ENCODE measurements at regions not wholly inside any gene's neighbourhood (a gene's known extent, or its start where the extent isn't known, plus 50 kb on each side); places are given as distances from the start of the nearest gene placed in this dataset.
"Not testable (repeated sequence)": the region's sequence is repeated elsewhere in the genome, so short reads cannot be mapped to it uniquely, and the experiment has no call there.

DNA sequence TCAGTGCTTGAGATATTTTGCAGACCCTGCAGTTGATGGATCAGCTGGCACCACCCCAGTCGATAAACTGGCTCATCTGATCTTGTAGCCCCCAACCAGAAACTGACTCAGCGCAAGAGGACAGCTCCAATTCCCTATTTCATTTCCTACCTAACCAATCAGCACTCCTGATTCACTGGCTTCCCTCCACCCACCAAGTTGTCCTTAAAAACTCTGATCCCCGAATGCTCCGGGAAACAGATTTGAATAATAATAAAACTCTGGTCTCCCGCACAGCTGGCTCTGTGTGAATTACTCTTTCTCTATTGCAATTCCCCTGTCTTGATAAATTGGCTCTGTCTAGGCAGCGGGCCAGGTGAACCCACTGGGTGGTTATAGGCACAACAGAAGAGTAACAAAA lies 289.4 kb upstream of the SYT1 start:
- H3K27me3 Mint-ChIP-seq; H3K36me3 Mint-ChIP-seq (ENCODE audit: low read depth); H3K27ac Mint-ChIP-seq; DNase-seq; H3K9me3 Mint-ChIP-seq; H3K4me1 Mint-ChIP-seq; intact Hi-C loops (cut with micrococcal nuclease); H3K4me3 Mint-ChIP-seq: not testable (repeated sequence)

- intact Hi-C loops (cut with micrococcal nuclease): no loop called here
- Mint-ChIP-seq H3K9me3 (peaks cover 6% of the 10 kb centered on the region), H3K27me3 (no peaks in the 10 kb centered on the region), H3K27ac (no peak overlapping the region), H3K36me3 (ENCODE audit: low read depth) (no peaks in the 10 kb centered on the region), H3K4me3 (no peak overlapping the region), H3K4me1 (no peaks in the 10 kb centered on the region)
- DNase-seq: no peak
Measured at GRCh38 chr12:78579846-78580245, 284.7 kb upstream of the SYT1 start.

GRCh38 chr12:78580296-78580695 lies 284.3 kb upstream of the SYT1 start:
- Mint-ChIP-seq H3K27me3 (no peaks in the 10 kb centered on the region), H3K4me1 (no peaks in the 10 kb centered on the region), H3K36me3 (ENCODE audit: low read depth) (no peaks in the 10 kb centered on the region), H3K27ac (no peak overlapping the region), H3K4me3 (no peak overlapping the region), H3K9me3 (peaks cover 7% of the 10 kb centered on the region)
- DNase-seq: no peak
- intact Hi-C loops (cut with micrococcal nuclease): no loop called here

- Mint-ChIP-seq H3K27me3 (no peaks in the 10 kb centered on the region), H3K4me3 (no peak overlapping the region), H3K9me3 (peaks cover 15% of the 10 kb centered on the region), H3K27ac (no peak overlapping the region), H3K4me1 (no peaks in the 10 kb centered on the region), H3K36me3 (ENCODE audit: low read depth) (no peaks in the 10 kb centered on the region)
- no peak for DNase-seq
- intact Hi-C loops (cut with micrococcal nuclease): no loop called here
Measured at GRCh38 chr12:78584695-78585094, 279.9 kb upstream of the SYT1 start.

DNA sequence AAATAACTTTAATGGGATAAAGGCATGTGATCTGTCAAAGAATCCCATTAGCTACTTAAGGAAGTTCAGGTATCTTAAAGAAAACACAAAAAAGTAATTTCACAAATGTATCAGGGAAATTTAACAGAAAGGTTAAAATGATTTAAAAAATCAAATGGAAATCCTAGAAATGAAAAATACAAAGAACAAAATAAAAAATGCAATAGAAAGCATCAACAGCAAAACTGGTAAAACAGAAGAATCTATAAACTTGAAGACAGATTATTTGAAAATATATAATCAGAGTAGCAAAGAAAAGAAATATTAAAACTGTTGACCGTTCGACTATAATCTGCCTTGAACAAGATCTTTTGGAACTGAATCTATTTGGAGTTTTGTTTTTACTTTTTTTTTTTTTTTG lies 279.4 kb upstream of the SYT1 start:
- peaks cover 15% of the 10 kb centered on the region for H3K9me3 Mint-ChIP-seq
- no peaks in the 10 kb centered on the region for H3K4me1 Mint-ChIP-seq
- intact Hi-C loops (cut with micrococcal nuclease): no loop called here
- no peak for DNase-seq
- no peaks in the 10 kb centered on the region for H3K27me3 Mint-ChIP-seq
- no peak overlapping the region for H3K4me3 Mint-ChIP-seq
- no peak overlapping the region for H3K27ac Mint-ChIP-seq
- no peaks in the 10 kb centered on the region for H3K36me3 Mint-ChIP-seq (ENCODE audit: low read depth)

DNA sequence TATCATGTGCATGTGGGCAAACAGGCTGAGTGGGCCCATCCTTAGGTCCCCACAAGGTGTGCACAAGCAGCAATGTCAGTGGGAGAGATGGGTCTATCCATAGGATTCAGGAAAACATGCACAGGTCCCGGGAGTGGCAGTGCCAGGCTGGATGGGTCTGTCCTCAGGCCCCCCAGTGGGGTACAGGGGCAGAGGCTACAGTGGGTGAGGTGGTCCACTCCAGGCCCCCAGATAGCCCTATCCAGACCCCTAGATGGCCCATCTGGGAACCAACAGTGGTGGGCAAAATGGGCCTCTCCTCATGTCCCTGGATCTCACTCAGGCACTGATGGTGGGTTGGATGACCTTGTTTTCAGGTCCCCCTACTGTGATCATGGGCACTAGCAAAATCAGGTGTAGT lies 277.8 kb upstream of the SYT1 start:
- H3K36me3 Mint-ChIP-seq (ENCODE audit: low read depth): no peaks in the 10 kb centered on the region
- peaks cover 15% of the 10 kb centered on the region for H3K9me3 Mint-ChIP-seq
- no peaks in the 10 kb centered on the region for H3K27me3 Mint-ChIP-seq
- no peak overlapping the region for H3K27ac Mint-ChIP-seq
- no peak overlapping the region for H3K4me3 Mint-ChIP-seq
- intact Hi-C loops (cut with micrococcal nuclease): no loop called here
- H3K4me1 Mint-ChIP-seq: no peaks in the 10 kb centered on the region
- no peak for DNase-seq

DNA sequence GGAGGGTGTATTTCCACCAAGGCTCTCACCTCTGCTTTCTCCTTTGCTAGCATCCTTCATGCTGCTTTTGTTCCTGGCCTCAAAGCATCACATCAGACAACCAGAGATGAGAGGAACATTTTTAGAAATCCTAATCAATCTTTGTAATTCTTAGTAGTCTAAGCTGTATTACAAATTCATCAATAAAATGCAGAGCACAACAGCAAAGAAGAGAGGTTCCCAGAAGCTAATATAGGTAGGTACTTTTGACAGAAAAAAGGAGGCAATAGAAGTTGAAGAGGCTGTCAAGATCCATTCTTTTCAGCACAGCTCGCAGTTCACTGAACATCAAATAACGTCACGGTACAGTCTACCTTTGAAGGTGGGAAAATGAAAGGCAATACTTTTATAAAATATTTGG lies 265.2 kb upstream of the SYT1 start:
- no peak overlapping the region for H3K27ac Mint-ChIP-seq
- peaks cover 13% of the 10 kb centered on the region for H3K9me3 Mint-ChIP-seq
- intact Hi-C loops (cut with micrococcal nuclease): no loop called here
- no peaks in the 10 kb centered on the region for H3K4me1 Mint-ChIP-seq
- no peak for DNase-seq
- H3K36me3 Mint-ChIP-seq (ENCODE audit: low read depth): no peaks in the 10 kb centered on the region
- no peak overlapping the region for H3K4me3 Mint-ChIP-seq
- no peaks in the 10 kb centered on the region for H3K27me3 Mint-ChIP-seq

DNA sequence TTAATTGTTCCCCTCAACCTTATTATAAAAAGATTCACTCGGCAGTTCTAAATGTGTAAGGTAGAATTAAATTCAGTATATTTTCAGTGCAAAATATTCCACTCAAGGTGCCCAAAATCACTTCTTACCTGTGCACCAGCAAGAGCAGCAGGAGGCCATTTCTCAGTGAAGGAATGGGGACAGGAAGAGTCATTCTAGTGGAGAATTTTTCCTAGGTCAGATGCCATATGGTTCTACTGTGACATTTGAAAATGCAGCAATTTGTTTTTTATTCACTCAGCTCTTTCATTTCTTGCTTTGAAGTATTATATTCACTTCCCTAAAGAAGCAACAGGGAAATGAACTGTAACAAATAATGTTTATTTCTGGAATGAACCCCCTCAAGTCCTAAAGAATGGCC lies 264.0 kb upstream of the SYT1 start:
- intact Hi-C loops (cut with micrococcal nuclease): no loop called here
- no peaks in the 10 kb centered on the region for H3K4me1 Mint-ChIP-seq
- no peak for DNase-seq
- H3K27ac Mint-ChIP-seq: no peak overlapping the region
- peaks cover 19% of the 10 kb centered on the region for H3K9me3 Mint-ChIP-seq
- no peak overlapping the region for H3K4me3 Mint-ChIP-seq
- no peaks in the 10 kb centered on the region for H3K36me3 Mint-ChIP-seq (ENCODE audit: low read depth)
- H3K27me3 Mint-ChIP-seq: no peaks in the 10 kb centered on the region

DNA sequence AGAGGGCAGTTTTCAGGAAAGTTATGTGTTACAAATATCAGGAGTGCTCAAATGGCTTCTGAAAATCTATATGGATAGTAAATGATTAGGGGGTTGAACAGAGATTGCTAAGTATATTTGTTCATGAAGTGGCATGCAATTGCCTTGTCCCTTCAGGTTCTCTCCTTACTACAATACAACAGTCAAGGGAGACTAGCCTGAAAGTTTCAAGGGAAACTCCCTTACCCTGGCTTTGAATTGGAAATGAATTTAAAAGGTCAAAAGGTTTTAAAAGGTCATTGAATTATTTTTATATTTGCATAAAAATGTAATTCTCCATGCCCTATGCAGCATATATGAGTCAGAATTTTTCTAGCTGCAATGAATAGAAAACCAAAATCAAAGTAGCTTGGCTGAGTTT lies 253.1 kb upstream of the SYT1 start:
- no peaks in the 10 kb centered on the region for H3K4me1 Mint-ChIP-seq
- no peaks in the 10 kb centered on the region for H3K36me3 Mint-ChIP-seq (ENCODE audit: low read depth)
- peaks cover 7% of the 10 kb centered on the region for H3K9me3 Mint-ChIP-seq
- H3K27me3 Mint-ChIP-seq: no peaks in the 10 kb centered on the region
- no peak for DNase-seq
- H3K27ac Mint-ChIP-seq: no peak overlapping the region
- intact Hi-C loops (cut with micrococcal nuclease): no loop called here
- no peak overlapping the region for H3K4me3 Mint-ChIP-seq

DNA sequence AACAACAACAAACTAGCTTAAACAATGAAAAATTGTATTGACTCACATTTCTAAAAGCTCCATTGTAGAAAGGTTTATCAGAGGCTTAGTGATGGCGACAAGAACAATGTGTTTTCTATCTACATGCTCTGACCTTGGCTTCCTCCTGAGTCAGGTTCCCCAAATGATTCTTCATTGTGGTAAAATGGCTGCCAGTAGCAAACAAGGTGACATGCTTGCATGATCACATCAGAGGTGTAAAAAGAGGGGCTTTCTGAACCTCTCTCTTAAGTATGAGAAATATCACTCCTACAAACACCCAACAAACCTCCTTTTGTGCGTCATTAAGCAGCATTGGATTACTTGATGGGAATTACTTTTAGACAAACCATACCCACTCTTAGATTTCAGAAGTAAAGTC lies 252.4 kb upstream of the SYT1 start:
- no peak overlapping the region for H3K4me3 Mint-ChIP-seq
- H3K27me3 Mint-ChIP-seq: no peaks in the 10 kb centered on the region
- H3K4me1 Mint-ChIP-seq: no peaks in the 10 kb centered on the region
- H3K27ac Mint-ChIP-seq: no peak overlapping the region
- H3K9me3 Mint-ChIP-seq: peaks cover 7% of the 10 kb centered on the region
- intact Hi-C loops (cut with micrococcal nuclease): no loop called here
- no peaks in the 10 kb centered on the region for H3K36me3 Mint-ChIP-seq (ENCODE audit: low read depth)
- no peak for DNase-seq

- Mint-ChIP-seq H3K27me3 (no peaks in the 10 kb centered on the region), H3K36me3 (ENCODE audit: low read depth) (no peaks in the 10 kb centered on the region), H3K27ac (no peak overlapping the region), H3K9me3 (peaks cover 3% of the 10 kb centered on the region), H3K4me1 (no peaks in the 10 kb centered on the region), H3K4me3 (no peak overlapping the region)
- DNase-seq: no peak
- intact Hi-C loops (cut with micrococcal nuclease): no loop called here
Measured at GRCh38 chr12:78617683-78618082, 246.9 kb upstream of the SYT1 start.

DNA sequence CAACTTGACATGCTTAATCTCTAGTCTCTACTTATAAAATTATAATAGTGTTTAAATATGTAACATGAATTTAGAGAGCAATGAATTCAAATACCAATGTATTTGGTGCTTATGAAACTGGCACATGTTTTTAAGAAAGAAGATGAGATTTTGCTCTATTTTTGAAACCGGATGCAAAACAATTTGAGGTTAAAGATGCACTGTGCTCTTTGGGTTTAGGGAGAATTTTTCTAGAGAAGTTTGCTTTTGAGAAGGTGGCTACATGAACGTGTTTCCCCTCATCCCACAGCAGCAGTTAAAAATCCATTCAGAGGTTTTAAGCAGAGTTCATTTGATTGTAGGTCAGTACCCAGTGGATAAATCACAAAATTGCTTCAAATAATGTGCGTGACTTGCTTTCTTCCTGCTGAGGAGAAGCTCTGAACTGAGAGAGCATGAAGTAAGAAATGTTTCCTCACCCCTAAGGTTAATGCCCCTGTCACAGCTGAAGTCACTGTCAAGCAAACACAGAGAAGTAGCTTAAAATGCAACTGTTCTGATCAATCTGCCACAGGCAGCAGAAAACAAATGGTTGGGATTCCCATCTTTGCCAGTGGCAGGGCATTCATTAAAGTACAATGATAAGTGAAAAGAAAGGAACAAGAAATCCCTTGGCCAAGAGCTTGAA lies 241.9 kb upstream of the SYT1 start:
- Mint-ChIP-seq H3K27me3 (no peaks in the 10 kb centered on the region), H3K27ac (no peak overlapping the region), H3K4me1 (no peaks in the 10 kb centered on the region), H3K36me3 (ENCODE audit: low read depth) (no peaks in the 10 kb centered on the region), H3K4me3 (no peak overlapping the region), H3K9me3 (peaks cover 3% of the 10 kb centered on the region)
- DNase-seq: no peak
- intact Hi-C loops (cut with micrococcal nuclease): no loop called here

DNA sequence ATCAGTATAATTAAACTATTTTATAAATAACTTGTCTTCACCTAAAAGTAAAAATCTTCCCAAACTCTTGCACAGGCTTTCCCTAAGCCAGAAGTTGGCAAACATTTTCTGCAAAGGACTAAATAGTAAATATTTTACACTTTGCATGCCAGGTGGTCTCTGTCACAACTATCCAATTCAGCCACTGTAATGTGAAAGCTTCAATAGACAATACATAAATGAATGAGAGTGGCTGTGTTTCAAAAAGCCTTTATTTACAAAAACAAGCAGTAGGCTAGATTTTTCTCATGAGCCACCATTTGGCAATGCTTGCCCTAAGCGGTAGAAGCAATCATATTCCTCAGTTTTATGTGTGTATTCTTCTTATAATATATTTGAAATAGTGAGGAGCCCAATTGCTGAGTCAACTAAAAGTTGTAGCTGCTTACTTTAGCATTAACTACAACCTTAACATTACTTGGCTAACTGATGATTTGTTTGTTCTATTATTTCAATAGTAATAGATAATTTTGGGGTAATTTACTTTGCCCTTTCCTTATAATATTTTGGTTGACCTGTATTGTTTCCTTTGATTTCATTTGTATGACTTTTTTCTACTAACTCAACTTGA lies 236.0 kb upstream of the SYT1 start:
- no peaks in the 10 kb centered on the region for H3K9me3 Mint-ChIP-seq
- intact Hi-C loops (cut with micrococcal nuclease): no loop called here
- no peaks in the 10 kb centered on the region for H3K4me1 Mint-ChIP-seq

GRCh38 chr12:78636231-78636855 lies 228.2 kb upstream of the SYT1 start:
- no peaks in the 10 kb centered on the region for H3K27me3 Mint-ChIP-seq
- no peaks in the 10 kb centered on the region for H3K36me3 Mint-ChIP-seq (ENCODE audit: low read depth)
- H3K9me3 Mint-ChIP-seq: no peaks in the 10 kb centered on the region
- no peak for DNase-seq
- no peak overlapping the region for H3K4me3 Mint-ChIP-seq
- intact Hi-C loops (cut with micrococcal nuclease): no loop called here
- H3K4me1 Mint-ChIP-seq: no peaks in the 10 kb centered on the region
- no peak overlapping the region for H3K27ac Mint-ChIP-seq

More for the DNA sequence above, 236.0 kb upstream of the SYT1 start:
- no peaks in the 10 kb centered on the region for H3K27me3 Mint-ChIP-seq
- H3K36me3 Mint-ChIP-seq (ENCODE audit: low read depth): no peaks in the 10 kb centered on the region
- H3K27ac Mint-ChIP-seq: no peak overlapping the region
- no peak for DNase-seq
- H3K4me3 Mint-ChIP-seq: no peak overlapping the region

Measured in activated CD4-positive, alpha-beta T cell treated with anti-CD3 and anti-CD28 coated beads, Interleukin-2, amount 10 ng/mL, durations not matched to agents 24 days and 14 days (primary cell).